BLaER1 treated with 17β-estradiol and CSF1 and Interleukin-3, amounts not matched to agents 10 nM and 100 nM (cell line): ENCODE measurements at regions not wholly inside any gene's neighbourhood (a gene's known extent, or its start where the extent isn't known, plus 50 kb on each side); places are given as distances from the start of the nearest gene placed in this dataset.
A peak's percentile ranks its signal among the peaks of the same experiment; 100 is the strongest.

Experiments
- H3K27ac ChIP-seq, 11 experiments: shearing (Covaris generic); formaldehyde crosslinking; 2 replicates each; pipeline ENCODE4 v1.8.1; 2022
- H3K27me3 ChIP-seq, 11 experiments: shearing (Covaris generic); formaldehyde crosslinking; 2 replicates each; pipeline ENCODE4 v1.8.1; 2022
- H3K36me3 ChIP-seq, 11 experiments: shearing (Covaris generic); formaldehyde crosslinking; 2 replicates each; pipeline ENCODE4 v1.8.1; 2022
- H3K4me1 ChIP-seq, 10 experiments: shearing (Covaris generic); formaldehyde crosslinking; 2 replicates each; pipeline ENCODE4 v1.8.1; 2022
- H3K4me2 ChIP-seq, 11 experiments: shearing (Covaris generic); formaldehyde crosslinking; 2 replicates each; pipeline ENCODE4 v1.8.1; 2022
- H3K4me3 ChIP-seq, 10 experiments: shearing (Covaris generic); formaldehyde crosslinking; 2 replicates each; pipeline ENCODE4 v1.8.1; 2022
- H3K9ac ChIP-seq, 11 experiments: shearing (Covaris generic); formaldehyde crosslinking; 2 replicates each; pipeline ENCODE4 v1.8.1; 2022
- H3K9me3 ChIP-seq, 11 experiments: shearing (Covaris generic); formaldehyde crosslinking; replicated peaks in 1 of 11; 2 replicates each; pipeline ENCODE4 v1.8.1; 2022
- H4K20me1 ChIP-seq, 11 experiments: shearing (Covaris generic); formaldehyde crosslinking; 2 replicates each; pipeline ENCODE4 v1.8.1; 2022
- Cebpa-rat ChIP-seq, 11 experiments: shearing (Covaris generic); IDR thresholded peaks; 2 replicates each; pipeline ENCODE4 v1.8.1; 2022

- TF ChIP-seq Cebpa-rat (IDR thresholded peaks at IDR 0.05): no peak
- Histone ChIP-seq H3K27me3 (peaks cover 0 to 13% (median 0%) of the 10 kb centered on the region in 11 experiments; a peak in 4 of 22 replicates), H3K4me3 (no peak overlapping the region), H3K4me1 (peaks cover 15 to 56% (median 44%) of the 10 kb centered on the region in 10 experiments), H4K20me1 (no peaks in the 10 kb centered on the region), H3K27ac (no peak overlapping the region), H3K9ac (no peak overlapping the region), H3K9me3 (peaks cover 0 to 11% (median 0%) of the 10 kb centered on the region in 11 experiments; a peak in 2 of 22 replicates), H3K36me3 (no peaks in the 10 kb centered on the region), H3K4me2 (peak overlapping the region in 8 of 11 experiments; percentile 62 to 84 (median 75); a peak in 12 of 22 replicates)
Observed at GRCh38 chr9:129394886-129395279, 216.8 kb upstream of the IER5L start.

- TF ChIP-seq Cebpa-rat (IDR thresholded peaks at IDR 0.05): no peak
- Histone ChIP-seq H3K4me3 (no peak overlapping the region), H3K27ac (no peak overlapping the region)
Observed at GRCh38 chr9:129394061-129394885, 216.2 kb upstream of the IER5L start.

GRCh38 chr9:129393064-129393463 lies 215.0 kb upstream of the IER5L start:
- H3K27ac ChIP-seq: no peak overlapping the region
- H3K4me1 ChIP-seq: peaks cover 0 to 37% (median 26%) of the 10 kb centered on the region in 10 experiments; a peak in 18 of 20 replicates
- no peaks in the 10 kb centered on the region for H4K20me1 ChIP-seq
- no peaks in the 10 kb centered on the region for H3K36me3 ChIP-seq
- no peak overlapping the region for H3K4me3 ChIP-seq
- peak overlapping the region in 9 of 11 experiments; percentile 43 to 84 (median 75); a peak in 13 of 22 replicates for H3K4me2 ChIP-seq
- no peak overlapping the region for H3K9ac ChIP-seq
- no peak for TF ChIP-seq Cebpa-rat (IDR thresholded peaks at IDR 0.05)
- peaks cover 0 to 11% (median 0%) of the 10 kb centered on the region in 11 experiments; a peak in 2 of 22 replicates for H3K9me3 ChIP-seq
- H3K27me3 ChIP-seq: no peaks in the 10 kb centered on the region; a peak in 1 of 22 replicates

More at GRCh38 chr9:129394061-129394885, 216.2 kb upstream of the IER5L start:
- Histone ChIP-seq H3K27me3 (peaks cover 0 to 7% (median 0%) of the 10 kb centered on the region in 11 experiments; a peak in 2 of 22 replicates), H3K36me3 (no peaks in the 10 kb centered on the region), H3K9ac (0 out of 22 replicates have a peak overlapping the region, but pooled peaks of 1 of the 11 experiments have one; percentile 32), H3K4me2 (peak overlapping the region in 10 of 11 experiments; percentile 4 to 84 (median 72); a peak in 18 of 22 replicates), H3K9me3 (peaks cover 0 to 11% (median 0%) of the 10 kb centered on the region in 11 experiments; a peak in 2 of 22 replicates), H3K4me1 (peaks cover 9 to 50% (median 38%) of the 10 kb centered on the region in 10 experiments), H4K20me1 (no peaks in the 10 kb centered on the region)

GRCh38 chr9:129392093-129392541 lies 214.1 kb upstream of the IER5L start:
- Histone ChIP-seq H4K20me1 (no peaks in the 10 kb centered on the region), H3K4me1 (peaks cover 0 to 35% (median 24%) of the 10 kb centered on the region in 10 experiments; a peak in 18 of 20 replicates), H3K36me3 (no peaks in the 10 kb centered on the region), H3K9ac (no peak overlapping the region), H3K27me3 (no peaks in the 10 kb centered on the region; a peak in 1 of 22 replicates), H3K27ac (no peak overlapping the region), H3K4me2 (peak overlapping the region in 2 of 11 experiments; percentile 14 to 75; a peak in 2 of 22 replicates), H3K4me3 (no peak overlapping the region), H3K9me3 (peaks cover 0 to 11% (median 0%) of the 10 kb centered on the region in 11 experiments; a peak in 2 of 22 replicates)
- TF ChIP-seq Cebpa-rat (IDR thresholded peaks at IDR 0.05): no peak

- Histone ChIP-seq H3K4me2 (0 out of 22 replicates have a peak overlapping the region, but pooled peaks of 2 of the 11 experiments have one; percentile 7 to 14), H3K4me1 (peaks cover 0 to 41% (median 30%) of the 10 kb centered on the region in 10 experiments; a peak in 18 of 20 replicates), H3K9me3 (peaks cover 0 to 5% (median 0%) of the 10 kb centered on the region in 11 experiments; a peak in 2 of 22 replicates), H3K27ac (no peak overlapping the region), H3K9ac (no peak overlapping the region), H3K36me3 (no peaks in the 10 kb centered on the region), H4K20me1 (no peaks in the 10 kb centered on the region), H3K4me3 (no peak overlapping the region), H3K27me3 (no peaks in the 10 kb centered on the region)
- TF ChIP-seq Cebpa-rat (IDR thresholded peaks at IDR 0.05): no peak
Observed at GRCh38 chr9:129391221-129391661, 213.2 kb upstream of the IER5L start.

GRCh38 chr9:129390541-129390940 lies 212.5 kb upstream of the IER5L start:
- Histone ChIP-seq H3K36me3 (no peaks in the 10 kb centered on the region), H3K4me2 (no peak overlapping the region), H3K4me1 (peaks cover 0 to 48% (median 37%) of the 10 kb centered on the region in 10 experiments; a peak in 18 of 20 replicates), H3K9ac (no peak overlapping the region), H3K27ac (no peak overlapping the region), H3K9me3 (no peaks in the 10 kb centered on the region), H4K20me1 (no peaks in the 10 kb centered on the region), H3K27me3 (no peaks in the 10 kb centered on the region), H3K4me3 (no peak overlapping the region)
- TF ChIP-seq Cebpa-rat (IDR thresholded peaks at IDR 0.05): no peak

- H3K27me3 ChIP-seq: no peaks in the 10 kb centered on the region
- peaks cover 11 to 53% (median 42%) of the 10 kb centered on the region in 10 experiments for H3K4me1 ChIP-seq
- H3K4me3 ChIP-seq: no peak overlapping the region
- H3K36me3 ChIP-seq: no peaks in the 10 kb centered on the region
- H4K20me1 ChIP-seq: no peaks in the 10 kb centered on the region
- no peaks in the 10 kb centered on the region for H3K9me3 ChIP-seq
- no peak overlapping the region for H3K4me2 ChIP-seq
- no peak for TF ChIP-seq Cebpa-rat (IDR thresholded peaks at IDR 0.05)
- H3K9ac ChIP-seq: no peak overlapping the region
- no peak overlapping the region for H3K27ac ChIP-seq
Observed at GRCh38 chr9:129387822-129388221, 209.8 kb upstream of the IER5L start.

GRCh38 chr9:129386812-129387177 lies 208.7 kb upstream of the IER5L start:
- no peak for TF ChIP-seq Cebpa-rat (IDR thresholded peaks at IDR 0.05)
- no peaks in the 10 kb centered on the region for H3K27me3 ChIP-seq
- peak overlapping the region in 4 of 11 experiments; percentile 4 to 92 (median 14); a peak in 4 of 22 replicates for H3K4me2 ChIP-seq
- H3K27ac ChIP-seq: no peak overlapping the region
- H4K20me1 ChIP-seq: no peaks in the 10 kb centered on the region
- no peak overlapping the region for H3K4me3 ChIP-seq
- H3K4me1 ChIP-seq: peaks cover 19 to 57% (median 46%) of the 10 kb centered on the region in 10 experiments
- no peaks in the 10 kb centered on the region for H3K9me3 ChIP-seq
- no peak overlapping the region for H3K9ac ChIP-seq
- H3K36me3 ChIP-seq: no peaks in the 10 kb centered on the region
